ENCODE measurements at regions not wholly inside any gene's neighbourhood (a gene's known extent, or its start where the extent isn't known, plus 50 kb on each side); places are given as distances from the start of the nearest gene placed in this dataset.

- Mint-ChIP-seq H3K27ac (ENCODE audit: unreplicated experiment) (no peak overlapping the region), H3K36me3 (ENCODE audit: low read depth, unreplicated experiment) (no peaks in the 10 kb centered on the region), H3K4me1 (ENCODE audit: unreplicated experiment) (no peaks in the 10 kb centered on the region), H3K4me3 (ENCODE audit: unreplicated experiment) (no peak overlapping the region), H3K27me3 (ENCODE audit: unreplicated experiment) (no peaks in the 10 kb centered on the region), H3K9me3 (ENCODE audit: unreplicated experiment) (no peaks in the 10 kb centered on the region)
- TF ChIP-seq CTCF (IDR thresholded peaks at IDR 0.05; ENCODE audit: unreplicated experiment): no peak
- DNase-seq (ENCODE audit: low spot score): no peak
Measured at GRCh38 chr10:3844491-3845025, 59.5 kb upstream of the KLF6 start.

- Mint-ChIP-seq H3K9me3 (ENCODE audit: unreplicated experiment) (no peaks in the 10 kb centered on the region), H3K36me3 (ENCODE audit: low read depth, unreplicated experiment) (no peaks in the 10 kb centered on the region), H3K27me3 (ENCODE audit: unreplicated experiment) (no peaks in the 10 kb centered on the region), H3K4me1 (ENCODE audit: unreplicated experiment) (peaks cover 17% of the 10 kb centered on the region), H3K4me3 (ENCODE audit: unreplicated experiment) (no peak overlapping the region), H3K27ac (ENCODE audit: unreplicated experiment) (no peak overlapping the region)
- no peak for TF ChIP-seq CTCF (IDR thresholded peaks at IDR 0.05; ENCODE audit: unreplicated experiment)
- DNase-seq (ENCODE audit: low spot score): no peak
Measured at GRCh38 chr10:3838460-3839437, 53.7 kb upstream of the KLF6 start.

GRCh38 chr10:3837647-3838459 lies 52.8 kb upstream of the KLF6 start:
- Mint-ChIP-seq H3K27ac (ENCODE audit: unreplicated experiment) (no peak overlapping the region), H3K4me1 (ENCODE audit: unreplicated experiment) (peaks cover 17% of the 10 kb centered on the region), H3K27me3 (ENCODE audit: unreplicated experiment) (no peaks in the 10 kb centered on the region), H3K4me3 (ENCODE audit: unreplicated experiment) (no peak overlapping the region), H3K36me3 (ENCODE audit: low read depth, unreplicated experiment) (no peaks in the 10 kb centered on the region), H3K9me3 (ENCODE audit: unreplicated experiment) (no peaks in the 10 kb centered on the region)
- no peak for TF ChIP-seq CTCF (IDR thresholded peaks at IDR 0.05; ENCODE audit: unreplicated experiment)
- no peak for DNase-seq (ENCODE audit: low spot score)

- no peak overlapping the region for H3K4me3 Mint-ChIP-seq (ENCODE audit: unreplicated experiment)
Measured at GRCh38 chr10:3836222-3836820, 51.3 kb upstream of the KLF6 start.

More at GRCh38 chr10:3836222-3836820, 51.3 kb upstream of the KLF6 start:
- TF ChIP-seq CTCF (IDR thresholded peaks at IDR 0.05; ENCODE audit: unreplicated experiment): no peak
- H3K27ac Mint-ChIP-seq (ENCODE audit: unreplicated experiment): peak overlapping the region; percentile 98
- no peak for DNase-seq (ENCODE audit: low spot score)
- H3K36me3 Mint-ChIP-seq (ENCODE audit: low read depth, unreplicated experiment): no peaks in the 10 kb centered on the region
- no peaks in the 10 kb centered on the region for H3K9me3 Mint-ChIP-seq (ENCODE audit: unreplicated experiment)
- no peaks in the 10 kb centered on the region for H3K27me3 Mint-ChIP-seq (ENCODE audit: unreplicated experiment)
- H3K4me1 Mint-ChIP-seq (ENCODE audit: unreplicated experiment): peaks cover 17% of the 10 kb centered on the region

Data from endothelial cell (in vitro differentiated cells).